ENCODE measurements at regions not wholly inside any gene's neighbourhood (a gene's known extent, or its start where the extent isn't known, plus 50 kb on each side); places are given as distances from the start of the nearest gene placed in this dataset.

DNA sequence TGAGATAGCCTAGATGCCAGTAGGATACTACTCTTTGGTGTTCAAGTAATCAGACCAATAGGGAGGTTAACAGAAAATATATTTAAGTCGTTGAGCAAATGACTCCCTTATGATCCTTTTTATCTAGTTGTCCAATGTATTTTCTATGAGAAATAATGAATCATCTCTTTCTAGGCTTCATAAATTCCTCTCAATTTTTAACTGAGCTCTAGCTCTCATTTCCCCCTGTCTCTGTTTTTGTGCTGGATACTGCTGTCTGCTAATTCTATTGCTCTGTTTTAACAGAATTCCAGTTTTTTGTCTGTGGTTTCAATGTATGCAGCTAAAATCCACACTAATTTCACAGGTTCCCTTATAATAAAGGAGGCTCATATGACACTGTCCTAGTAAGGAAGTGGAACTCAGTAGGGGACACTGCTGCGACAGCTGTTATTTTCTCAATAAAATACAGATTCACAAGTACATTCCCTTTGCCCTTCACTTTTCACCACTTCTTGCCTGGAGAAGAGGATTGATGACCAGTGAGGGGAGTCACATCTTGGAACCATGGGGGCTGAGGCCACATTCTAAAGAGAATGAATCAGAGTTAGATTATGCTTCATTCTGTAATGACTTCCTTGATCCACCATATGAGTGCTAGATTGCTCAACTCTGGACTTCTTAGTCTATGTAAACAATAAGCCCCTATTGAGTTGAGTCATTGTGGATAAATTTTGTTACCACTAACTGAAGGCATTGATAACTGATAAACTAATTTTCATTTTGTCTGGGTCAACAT lies 558.7 kb upstream of the KCNMB2 start:
- FAIRE-seq, result peak; percentile 97

DNA sequence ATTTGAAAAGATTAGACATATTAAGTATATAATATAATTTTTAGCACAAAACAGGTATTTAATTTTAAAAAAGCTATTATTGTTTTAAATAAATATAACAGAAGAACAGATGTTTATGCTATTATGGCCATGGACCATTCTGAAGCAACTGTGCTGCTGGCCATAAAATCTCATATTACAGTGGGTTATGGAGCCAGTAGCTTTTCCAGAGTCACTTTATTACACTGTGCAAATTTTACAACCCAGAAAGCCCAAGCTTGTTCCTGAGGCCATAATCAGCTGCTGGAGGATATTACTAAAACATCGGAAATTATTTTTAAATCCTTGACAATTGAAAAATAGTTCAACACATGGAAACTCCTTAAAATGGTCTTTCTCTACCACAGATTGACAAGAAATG lies 557.3 kb upstream of the KCNMB2 start:
- no peak for FAIRE-seq

DNA sequence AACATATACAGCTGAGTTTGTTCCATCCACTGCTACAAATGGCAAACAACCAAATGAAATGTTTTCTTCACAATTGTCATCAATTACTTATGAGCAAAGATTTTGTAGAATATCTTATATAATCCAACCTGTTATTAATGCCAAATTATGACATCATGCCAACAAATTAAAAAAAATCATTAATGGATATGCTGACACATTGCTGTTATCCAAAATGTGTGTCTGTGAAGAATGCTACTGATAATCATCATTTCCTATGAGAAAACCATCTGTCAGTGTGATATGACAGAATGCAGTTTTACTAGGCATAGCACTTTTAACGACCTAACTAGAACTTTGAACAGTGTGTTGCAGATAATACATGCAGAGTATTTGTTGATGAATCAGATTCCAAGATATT lies 556.5 kb upstream of the KCNMB2 start:
- FAIRE-seq, result peak; percentile 75

DNA sequence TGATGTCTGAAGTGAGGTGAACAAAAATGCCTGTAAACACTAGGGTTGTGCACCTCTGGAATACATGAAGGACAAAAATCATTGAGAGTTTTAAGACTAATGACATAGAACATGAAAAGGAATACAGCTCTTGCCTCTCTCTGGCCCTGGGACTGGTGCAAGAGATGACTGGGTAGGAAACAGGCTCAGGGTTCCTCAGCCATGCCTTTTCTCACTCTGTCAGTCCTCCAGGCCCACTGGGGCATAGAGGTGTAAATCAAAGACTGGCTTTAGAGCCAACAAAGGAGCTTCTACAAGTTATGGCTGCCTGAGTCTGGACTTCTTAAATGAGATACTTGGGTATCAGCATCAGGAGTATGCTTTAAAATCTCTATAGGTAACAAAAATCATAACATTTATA lies 554.7 kb upstream of the KCNMB2 start:
- no peak for FAIRE-seq

DNA sequence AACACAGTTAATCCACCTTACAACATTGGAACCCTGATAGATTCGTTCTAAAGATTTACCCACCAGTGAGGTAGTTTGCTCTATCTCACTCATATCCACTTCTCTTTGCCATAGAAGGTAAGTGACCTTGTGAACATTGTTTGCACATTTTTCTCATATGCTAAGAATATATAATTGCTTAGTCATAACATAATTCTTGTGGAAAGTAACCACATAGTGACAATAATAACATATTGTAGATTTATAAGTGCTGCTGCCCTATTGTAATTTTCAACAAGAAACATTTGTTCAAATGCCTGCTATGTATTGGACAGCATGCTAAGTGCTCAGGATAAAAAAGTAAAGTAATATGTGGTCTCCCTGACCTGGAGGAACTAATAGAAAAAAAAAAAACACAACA lies 554.2 kb upstream of the KCNMB2 start:
- FAIRE-seq, result no peak

DNA sequence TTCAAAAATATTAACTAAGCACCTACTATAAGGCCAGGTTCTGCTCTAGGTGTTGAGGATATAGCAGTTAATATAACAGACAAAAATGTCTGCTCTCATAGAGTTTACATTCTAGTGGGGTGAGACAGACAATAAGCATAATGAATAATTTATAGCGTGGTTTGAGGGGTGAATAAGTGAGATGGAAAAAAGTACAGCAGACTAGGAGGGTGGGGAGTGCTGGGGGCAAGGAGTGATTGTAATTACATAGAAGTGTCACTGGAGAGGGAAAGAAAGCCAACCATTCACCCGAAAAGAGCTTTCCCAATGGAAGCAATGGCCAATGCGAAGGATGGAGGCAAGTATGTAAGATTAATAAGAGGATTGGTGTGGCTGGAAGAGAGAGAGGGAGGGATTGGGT lies 552.9 kb upstream of the KCNMB2 start:
- no peak for FAIRE-seq

DNA sequence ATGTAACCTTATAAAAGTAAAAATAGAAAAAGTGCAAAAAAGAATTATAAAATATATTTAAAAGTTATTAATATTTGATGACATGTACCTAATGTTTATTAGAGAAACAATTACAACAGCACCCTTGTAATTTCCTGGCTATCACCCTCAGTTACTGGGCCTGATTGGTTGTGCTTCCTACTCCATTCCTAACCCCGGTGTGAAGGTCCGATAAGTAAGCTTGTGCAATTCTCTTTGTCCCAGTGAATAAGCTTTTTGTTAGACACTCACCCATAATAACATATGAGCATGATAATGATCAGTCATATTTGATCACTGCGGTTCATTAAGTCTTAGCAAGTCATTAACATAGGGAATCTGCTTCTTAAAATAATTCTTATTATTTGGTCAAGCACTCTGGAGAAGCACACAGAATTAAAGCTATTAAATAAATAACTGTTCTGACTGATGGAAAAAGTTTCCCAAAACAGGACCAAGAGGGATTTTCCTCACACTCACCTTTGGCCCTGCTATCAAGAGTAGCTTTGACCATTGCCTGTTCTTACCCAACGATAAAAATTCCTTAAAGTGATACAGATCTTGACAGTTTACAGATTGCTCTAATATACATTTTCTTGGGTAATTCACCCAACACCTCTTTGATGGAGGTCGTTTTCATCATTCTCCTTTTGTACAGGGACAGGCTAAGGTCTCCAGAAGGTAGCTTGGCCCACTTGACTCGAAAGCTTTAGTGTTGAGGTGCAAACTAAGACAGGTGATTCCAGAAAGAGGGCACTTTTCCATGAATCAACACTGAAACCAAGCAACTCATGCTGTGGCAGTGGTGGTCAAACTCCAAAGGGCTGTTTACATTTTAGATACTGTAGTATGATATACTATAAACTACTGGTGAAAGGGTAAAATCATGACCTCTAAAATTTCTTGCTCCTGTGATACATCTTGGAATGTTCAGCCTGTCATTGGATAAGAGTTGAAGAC lies 543.0 kb upstream of the KCNMB2 start:
- peak; percentile 93 for FAIRE-seq

DNA sequence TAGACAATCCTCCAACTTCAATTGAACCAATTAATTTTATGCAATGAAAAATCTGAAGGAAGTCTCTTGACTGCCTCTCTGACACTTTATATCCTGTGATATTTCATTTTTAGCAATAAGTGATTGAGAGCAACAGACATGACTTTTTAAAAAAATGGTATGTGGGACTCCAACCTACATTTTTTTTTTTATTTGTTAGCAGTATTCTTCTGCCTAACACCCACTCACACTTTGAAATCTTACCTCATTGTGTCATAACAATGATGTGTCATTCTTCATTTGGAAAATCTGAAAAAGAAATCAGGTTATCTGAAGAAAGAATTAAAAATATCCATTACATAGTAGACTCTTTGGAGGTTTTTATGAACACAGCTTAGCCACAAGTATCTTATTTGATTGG lies 541.3 kb upstream of the KCNMB2 start:
- FAIRE-seq, result no peak

DNA sequence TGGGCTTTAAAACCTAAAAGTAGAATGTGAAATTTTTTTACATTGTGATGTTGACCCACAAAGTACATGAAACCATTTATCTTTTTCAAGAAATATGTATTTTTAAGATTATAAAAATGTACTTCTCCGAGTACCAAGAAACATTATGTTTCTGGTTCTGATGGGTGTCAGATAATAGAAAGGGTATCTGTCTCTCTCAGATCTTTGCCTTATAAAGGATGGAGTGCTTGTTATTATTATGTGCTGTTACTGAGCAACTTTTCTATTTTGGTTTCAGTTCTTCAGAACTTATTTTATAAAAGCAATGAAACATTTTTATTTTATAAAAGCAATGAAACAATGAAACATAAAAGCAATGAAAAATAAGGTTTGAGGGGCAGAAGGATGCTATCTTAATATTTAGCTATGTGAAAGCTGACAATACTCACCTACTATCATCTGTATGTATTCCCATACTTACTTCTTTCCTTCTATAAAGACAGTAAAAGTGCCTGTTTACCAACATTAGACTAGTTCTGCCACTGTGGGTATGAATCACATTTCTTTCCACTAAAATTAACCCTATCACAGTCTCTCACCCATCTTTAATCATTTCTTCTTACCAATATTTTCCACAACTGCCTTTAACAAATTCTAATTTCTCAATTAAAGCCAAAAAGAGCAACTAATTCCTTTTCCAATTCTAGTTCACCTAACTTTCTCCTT lies 540.7 kb upstream of the KCNMB2 start:
- peak; percentile 7 for FAIRE-seq

DNA sequence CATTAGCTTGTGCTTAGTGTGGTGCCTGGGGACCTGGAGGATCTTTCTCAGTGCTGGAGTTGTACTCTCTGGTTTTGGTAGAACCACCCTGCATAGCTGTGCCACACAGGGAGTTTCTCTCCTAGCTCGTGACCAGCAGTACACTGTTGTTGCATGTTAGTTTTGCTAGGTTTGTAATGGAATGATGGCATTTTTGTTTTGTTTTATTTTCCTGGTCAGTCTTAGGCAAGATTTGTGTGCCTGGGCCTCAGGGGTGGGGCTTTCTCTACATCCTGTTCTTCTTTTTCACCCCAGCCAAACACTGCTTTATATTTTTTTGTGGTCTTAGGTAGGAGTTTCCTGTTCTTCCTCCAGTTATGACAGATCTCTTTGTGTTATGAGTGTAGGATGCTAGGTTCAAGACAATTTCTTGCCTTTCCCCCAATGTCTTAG lies 534.5 kb upstream of the KCNMB2 start:
- FAIRE-seq, result no peak

DNA sequence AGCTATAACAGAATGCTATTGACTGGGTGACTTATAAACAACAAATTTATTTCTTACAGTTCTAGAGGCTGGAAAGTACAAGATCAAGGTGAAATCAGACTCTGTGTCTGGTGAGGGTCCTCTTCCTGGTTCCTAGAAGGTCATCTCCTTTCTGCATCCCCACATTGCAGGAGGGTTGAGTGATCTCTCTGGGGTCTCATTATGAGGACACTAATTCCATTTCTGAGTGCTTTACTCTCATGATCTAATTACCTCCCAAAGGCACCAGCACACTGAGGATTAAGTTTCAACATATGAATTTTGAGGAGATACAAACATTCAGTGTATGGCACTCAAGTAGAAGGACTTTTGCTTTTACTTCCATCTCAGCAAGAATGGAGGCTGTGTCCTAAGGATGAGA lies 534.1 kb upstream of the KCNMB2 start:
- no peak for FAIRE-seq

DNA sequence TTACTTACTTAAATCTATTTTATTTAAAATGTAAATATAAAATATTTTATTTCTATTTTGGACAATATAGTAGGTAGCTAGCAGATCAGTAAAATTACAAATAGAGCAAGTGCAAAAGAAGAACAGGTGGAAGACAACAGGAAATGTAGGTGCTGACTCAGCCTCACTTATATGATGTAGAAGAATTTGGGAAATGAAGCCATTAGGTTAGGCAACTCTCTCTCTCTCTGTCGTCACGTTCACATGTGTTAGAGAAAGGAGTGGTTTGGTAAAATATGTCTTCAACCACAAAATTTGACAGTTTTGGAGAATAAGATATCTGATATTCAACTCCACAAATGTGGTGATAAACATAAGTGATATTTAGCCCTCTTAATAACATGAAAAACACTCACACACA lies 532.5 kb upstream of the KCNMB2 start:
- FAIRE-seq, result no peak

DNA sequence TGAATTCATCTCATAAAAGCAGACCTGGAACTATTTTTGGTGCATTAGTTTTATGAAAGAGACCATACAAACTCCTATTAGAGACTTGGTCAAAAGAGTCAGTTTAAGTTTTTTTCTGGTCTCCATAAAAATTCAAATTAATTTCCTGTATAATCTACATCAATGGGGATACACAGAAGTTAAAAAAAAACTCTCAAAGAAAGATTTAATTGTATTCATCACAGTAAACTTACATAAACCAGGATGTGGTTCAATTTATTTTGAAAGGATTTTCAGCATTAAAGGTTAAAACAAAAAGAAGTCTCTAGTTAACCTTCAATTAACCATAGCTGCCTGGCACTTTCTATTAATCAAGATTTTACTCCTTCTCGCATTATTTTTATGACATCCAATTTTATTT lies 530.3 kb upstream of the KCNMB2 start:
- no peak for FAIRE-seq

DNA sequence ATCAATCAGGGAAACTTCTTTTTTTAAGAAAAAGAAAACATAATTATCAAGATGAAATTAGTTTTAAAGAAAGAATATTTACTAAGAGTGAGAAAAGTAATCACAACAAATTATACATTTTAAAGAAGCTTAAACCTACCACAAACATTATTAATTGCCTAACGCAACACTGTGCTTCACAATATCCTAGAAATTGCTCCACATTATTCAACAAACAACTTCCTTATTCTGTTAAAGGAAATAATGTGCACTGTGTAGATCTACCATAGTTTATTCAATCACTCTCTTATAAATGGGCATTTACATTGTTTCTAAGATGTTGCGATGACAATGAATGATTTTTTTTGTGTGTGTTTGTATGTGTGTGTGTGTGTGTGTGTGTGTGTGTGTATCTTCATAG lies 525.9 kb upstream of the KCNMB2 start:
- no peak for FAIRE-seq

DNA sequence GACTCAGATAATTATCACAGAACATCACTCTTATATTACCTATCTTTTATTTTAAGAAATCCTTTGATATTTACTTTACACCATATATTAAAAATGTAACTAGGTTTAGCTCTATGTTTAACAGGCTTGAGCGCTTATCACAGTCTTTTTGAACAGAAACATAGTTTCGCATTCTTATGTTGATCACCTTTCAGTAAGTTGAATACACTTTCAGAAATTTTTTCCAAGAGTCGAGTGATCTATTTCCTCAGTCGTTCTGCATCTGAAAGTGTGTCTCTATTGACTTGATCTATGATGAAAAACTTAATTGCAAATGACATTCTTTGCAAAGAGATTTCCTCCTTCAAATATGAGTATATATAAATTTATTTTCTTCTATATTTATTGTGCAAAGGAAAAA lies 516.6 kb upstream of the KCNMB2 start:
- FAIRE-seq, result no peak

DNA sequence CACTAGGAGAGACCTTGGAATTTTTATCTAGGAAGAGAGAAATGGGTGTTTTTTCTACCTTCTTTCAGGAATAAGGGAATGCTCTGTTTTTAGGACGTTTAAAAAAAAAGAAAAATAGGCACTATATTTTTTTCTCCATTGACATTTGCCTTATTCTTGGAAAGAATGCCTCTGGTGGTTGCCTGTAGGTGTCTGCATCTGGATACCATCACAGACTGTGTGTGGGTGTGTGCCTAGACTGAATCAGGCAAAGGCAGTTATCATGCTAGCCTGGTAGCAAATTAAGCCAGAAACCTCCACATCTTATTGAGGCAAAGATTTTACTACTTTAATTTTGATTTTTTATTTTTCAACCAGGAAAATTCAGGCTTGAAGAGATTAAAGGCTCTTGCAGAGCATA lies 513.6 kb upstream of the KCNMB2 start:
- no peak for FAIRE-seq

DNA sequence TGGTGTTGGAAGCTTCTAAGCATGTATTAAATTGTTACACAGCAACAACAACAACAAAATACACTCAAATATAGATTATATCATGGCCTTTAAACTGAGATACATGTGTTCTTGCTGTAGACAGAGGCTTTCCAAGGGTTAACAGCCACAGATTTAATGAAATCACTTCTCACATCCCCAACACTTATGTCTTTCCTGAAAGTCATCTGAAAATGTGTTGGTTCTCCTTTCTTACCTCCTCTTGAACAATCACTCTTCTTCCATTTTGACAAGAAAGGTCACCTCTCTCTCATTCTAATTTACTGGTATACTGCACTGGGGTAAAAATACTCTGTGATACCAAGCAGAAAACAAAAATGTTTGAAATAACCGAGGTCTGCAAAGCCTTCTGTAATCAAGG lies 507.3 kb upstream of the KCNMB2 start:
- FAIRE-seq, result no peak

DNA sequence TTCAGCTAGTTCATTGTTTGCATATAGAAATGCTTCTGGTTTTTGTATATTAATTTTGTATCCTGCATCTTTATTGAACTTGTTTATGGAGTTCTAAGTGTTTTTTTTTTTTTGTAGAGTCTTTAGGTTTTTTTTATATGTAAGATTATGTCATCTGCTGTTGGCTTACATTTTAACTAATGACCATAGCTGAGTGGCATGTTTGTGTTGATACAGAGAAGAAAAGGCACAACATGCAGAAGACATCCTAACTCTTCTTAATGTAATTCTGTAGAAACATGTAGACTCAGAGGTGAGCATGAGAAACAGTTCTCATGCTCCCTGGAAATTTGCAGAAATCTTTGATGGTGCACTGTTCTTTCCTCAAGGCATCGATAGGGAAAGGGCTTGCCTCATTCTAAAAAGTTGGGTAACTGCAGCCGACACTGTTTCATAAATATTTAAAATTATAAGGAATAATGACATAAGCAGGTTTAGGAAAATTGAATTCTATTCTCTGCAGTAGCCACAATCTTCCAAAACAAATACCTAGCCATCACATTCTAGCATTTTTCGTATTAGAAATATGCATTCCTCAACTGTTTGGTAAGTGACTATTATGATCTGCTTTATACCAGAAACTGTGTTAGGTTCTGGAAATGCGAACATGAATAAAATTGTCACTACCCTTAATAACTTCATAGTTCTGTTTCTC lies 499.6 kb upstream of the KCNMB2 start:
- peak; percentile 57 for FAIRE-seq

DNA sequence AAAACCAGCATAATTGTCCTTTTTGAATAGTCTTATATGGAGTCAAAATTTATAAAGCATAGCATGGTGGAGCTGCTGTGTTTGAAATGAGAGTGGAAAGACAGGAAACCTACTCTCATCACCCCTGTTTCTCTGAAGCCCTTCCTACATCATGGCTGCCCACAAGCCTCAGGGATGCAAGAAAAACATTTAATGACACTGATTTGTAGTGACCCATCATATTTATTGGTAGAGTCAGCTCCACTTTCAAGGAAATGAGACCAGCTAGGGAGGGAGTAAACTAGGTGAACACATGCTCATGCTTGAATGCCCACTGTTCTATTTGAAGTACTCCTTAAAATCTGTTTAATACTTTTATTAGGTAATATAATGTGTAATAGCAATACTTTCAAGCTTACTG lies 494.3 kb upstream of the KCNMB2 start:
- FAIRE-seq, result no peak

DNA sequence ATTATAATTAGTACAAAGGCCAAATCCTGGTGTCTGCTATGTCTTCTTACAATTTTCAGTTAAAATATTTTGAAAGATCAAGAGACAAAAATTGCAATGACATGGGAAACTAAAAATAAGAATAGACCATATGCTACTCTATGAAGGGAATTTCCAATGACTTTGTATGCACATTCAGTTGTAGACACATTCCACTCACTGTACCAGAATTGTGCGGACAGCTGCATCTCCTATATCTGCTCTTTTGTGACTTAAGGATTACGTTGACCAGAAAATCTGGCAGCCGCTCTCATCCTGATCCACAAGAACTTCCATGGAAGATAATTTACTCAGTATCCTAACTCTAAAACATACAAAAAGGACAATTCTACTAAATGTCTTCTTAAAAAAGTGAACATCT lies 493.9 kb upstream of the KCNMB2 start:
- no peak for FAIRE-seq

DNA sequence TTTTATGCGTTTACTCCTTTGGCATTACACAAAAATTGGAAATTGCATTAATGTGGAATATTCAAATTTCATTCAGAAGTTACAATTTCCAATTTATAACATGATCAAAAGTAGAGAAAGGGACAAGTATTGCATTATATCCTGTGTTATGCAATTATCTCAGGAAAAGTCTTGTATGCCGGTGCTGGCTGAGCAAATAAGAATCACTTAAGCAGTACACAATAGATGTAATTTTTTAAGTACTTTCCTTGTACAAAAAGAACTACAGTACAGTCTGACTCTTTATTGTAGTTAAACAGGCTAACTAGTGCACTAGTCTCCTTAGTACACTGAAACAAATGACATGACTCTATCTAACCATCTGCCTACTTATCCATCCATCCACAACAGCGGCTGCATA lies 493.2 kb upstream of the KCNMB2 start:
- no peak for FAIRE-seq

DNA sequence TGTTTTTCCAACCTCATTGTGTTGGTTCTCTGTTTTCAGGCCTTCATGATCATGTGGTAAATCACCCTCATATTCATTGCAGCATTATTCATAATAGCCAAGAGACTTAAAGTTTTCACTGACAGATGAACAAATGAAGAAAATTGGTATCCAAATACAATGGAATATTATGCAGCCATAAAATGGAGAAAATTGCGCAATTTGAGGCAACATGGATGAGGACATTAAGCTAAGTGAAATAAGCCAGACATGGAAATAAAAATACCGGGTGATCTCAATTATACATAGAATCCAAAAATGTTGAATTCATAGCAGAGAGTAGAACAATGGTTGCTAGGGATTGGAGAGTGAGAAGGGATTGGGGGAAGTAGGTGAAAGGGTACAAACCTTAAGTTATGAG lies 491.9 kb upstream of the KCNMB2 start:
- no peak for FAIRE-seq

DNA sequence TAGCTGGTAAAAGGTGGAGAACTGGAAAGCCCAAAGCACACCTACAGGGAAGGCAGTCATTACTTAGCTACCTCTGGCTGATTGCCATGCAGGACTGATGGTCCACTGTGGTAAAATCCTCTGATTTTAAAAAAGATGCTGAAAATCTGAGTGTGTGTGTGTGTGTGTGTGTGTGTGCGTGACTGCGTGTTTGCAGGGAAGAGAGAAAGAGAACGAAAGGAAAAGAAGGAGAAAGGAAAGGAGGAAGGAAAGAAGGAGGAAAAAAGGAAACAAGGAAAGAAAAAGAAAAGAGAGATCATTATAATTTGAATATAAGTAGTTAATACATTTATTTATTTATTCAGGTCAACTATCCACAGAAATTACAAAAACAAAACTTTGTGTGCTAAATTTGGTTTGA lies 488.7 kb upstream of the KCNMB2 start:
- no peak for FAIRE-seq
